Stimulated activated CD8-positive, alpha-beta memory T cell treated with anti-CD3 and anti-CD28 coated beads, Interleukin-7, amount 100 ng/mL, for 4 hours (primary cell): ENCODE measurements at regions not wholly inside any gene's neighbourhood (a gene's known extent, or its start where the extent isn't known, plus 50 kb on each side); places are given as distances from the start of the nearest gene placed in this dataset.
"Not testable (repeated sequence)": the region's sequence is repeated elsewhere in the genome, so short reads cannot be mapped to it uniquely, and the experiment has no call there.

Experiments
- DNase-seq, 2 donors: peaks; one replicate each; pipeline ENCODE4 v3.0.0-alpha.2; 2020; ENCODE audit warnings: low read depth in 2 of 2

- no peak for DNase-seq
These were observed 241.5 kb downstream of the SATB2 start for GRCh38 chr2:199216253-199216652.

- DNase-seq: no peak
These were observed 250.7 kb downstream of the SATB2 start for GRCh38 chr2:199207011-199207410.

GRCh38 chr2:199206536-199206935 lies 251.2 kb downstream of the SATB2 start:
- DNase-seq: no peak

- no peak for DNase-seq
These were observed 254.8 kb downstream of the SATB2 start for GRCh38 chr2:199202964-199203363.

GRCh38 chr2:199201539-199201938 lies 256.2 kb downstream of the SATB2 start:
- DNase-seq: no peak

GRCh38 chr2:199199797-199200196 lies 257.9 kb downstream of the SATB2 start:
- DNase-seq: no peak

- DNase-seq: no peak
These were observed 260.3 kb downstream of the SATB2 start for GRCh38 chr2:199197448-199197847.

- DNase-seq: no peak
These were observed 261.1 kb downstream of the SATB2 start for GRCh38 chr2:199196686-199197085.

GRCh38 chr2:199195927-199196502 lies 261.7 kb downstream of the SATB2 start:
- no peak for DNase-seq

GRCh38 chr2:199191461-199191860 lies 266.3 kb downstream of the SATB2 start:
- no peak for DNase-seq

- DNase-seq: no peak
These were observed 268.5 kb downstream of the SATB2 start for GRCh38 chr2:199189229-199189628.

GRCh38 chr2:199186301-199186751 lies 271.4 kb downstream of the SATB2 start:
- DNase-seq: no peak

- not testable (repeated sequence) for DNase-seq
These were observed 272.6 kb downstream of the SATB2 start for GRCh38 chr2:199185174-199185573.

- no peak for DNase-seq
These were observed 293.9 kb downstream of the SATB2 start for GRCh38 chr2:199163613-199164458.

GRCh38 chr2:199160677-199161465 lies 296.9 kb downstream of the SATB2 start:
- DNase-seq: no peak

GRCh38 chr2:199160081-199160480 lies 297.7 kb downstream of the SATB2 start:
- DNase-seq: no peak

- DNase-seq: no peak
These were observed 309.5 kb downstream of the SATB2 start for GRCh38 chr2:199148076-199148845.

- no peak for DNase-seq
These were observed 310.5 kb downstream of the SATB2 start for GRCh38 chr2:199147216-199147615.

GRCh38 chr2:199144546-199144945 lies 313.2 kb downstream of the SATB2 start:
- no peak for DNase-seq

- no peak for DNase-seq
These were observed 313.7 kb downstream of the SATB2 start for GRCh38 chr2:199144036-199144435.

- DNase-seq: no peak
These were observed 321.1 kb downstream of the SATB2 start for GRCh38 chr2:199136681-199137080.

- DNase-seq: no peak
These were observed 321.5 kb downstream of the SATB2 start for GRCh38 chr2:199136242-199136641.
